GM12878 (cell line): ENCODE measurements at regions not wholly inside any gene's neighbourhood (a gene's known extent, or its start where the extent isn't known, plus 50 kb on each side); places are given as distances from the start of the nearest gene placed in this dataset.

Experiments used
- ATAC-seq: fragments of 200-7000 bp; cut with Tn5 transposase; 3 replicates; pipeline ENCODE4 v1.9.1; 2020; ENCODE audit warnings: mild to moderate bottlenecking, moderate library complexity
- BruUV-seq: library from RNA; stranded (reverse); fragments of 400-500 nt; replicated peaks from 2 replicates; lab custom pipeline; 2021; lab: Mats Ljungman, UMichigan
- CTCF ChIA-PET: fragments of 300-600 bp; sonication (Branson Sonifier 250); formaldehyde crosslinking; extraction: SDS; loops from one replicate; lab custom pipeline; 2021; ENCODE audit warnings: inconsistent platforms; lab: Yijun Ruan, JAX
- POLR2A ChIA-PET: fragments of 350-600 bp; formaldehyde crosslinking; extraction: SDS; loops from one replicate; lab custom pipeline; 2021; ENCODE audit warnings: inconsistent platforms; lab: Charles Lee
- RAD21 ChIA-PET: fragments of 300-600 bp; sonication (Branson Sonifier 250); formaldehyde crosslinking; loops from one replicate; lab custom pipeline; 2023; ENCODE audit warnings: antibody characterized with exemption; ENCODE audit not compliant: unreplicated experiment; lab: Charles Lee
- SMC1A ChIA-PET: fragments of 300-600 bp; sonication (Branson Sonifier 250); formaldehyde crosslinking; loops from one replicate; lab custom pipeline; 2023; ENCODE audit not compliant: unreplicated experiment, uncharacterized antibody; lab: Charles Lee
- DNase-seq: peaks from one replicate; pipeline ENCODE4 v3.0.0-alpha.2; 2011; ENCODE audit warnings: low read depth, low spot score
- FAIRE-seq: peaks from 3 replicates; lab custom pipeline; 2011; peaks lifted over from hg19 to GRCh38; lab: Jason Lieb, UNC
- H2AFZ ChIP-seq: 2 replicates; pipeline ENCODE4 v1.6.0; 2011; ENCODE audit warnings: low read depth, low read length, control low read depth; ENCODE audit not compliant: control insufficient read depth
- H3K27ac ChIP-seq: 2 replicates; pipeline ENCODE4 v1.5.1; 2011; ENCODE audit warnings: control low read depth; ENCODE audit not compliant: control insufficient read depth, insufficient read depth
- H3K27me3 ChIP-seq, 2 experiments: replicated peaks in 1 of 2; 2 replicates each; pipeline versions ENCODE4 v1.6.0 to v1.6.1; 2011; ENCODE audit warnings: low read length in 1 of 2; ENCODE audit not compliant: control insufficient read depth in 2 of 2, insufficient read depth in 2 of 2
- H3K36me3 ChIP-seq, 2 experiments: 2 replicates each; pipeline ENCODE4 v1.5.1; 2011; ENCODE audit warnings: low read length in 1 of 2; ENCODE audit not compliant: control insufficient read depth in 2 of 2, insufficient read depth in 2 of 2
- H3K4me1 ChIP-seq: 2 replicates; pipeline ENCODE4 v1.6.1; 2011; ENCODE audit warnings: mild to moderate bottlenecking, low read length, moderate library complexity, mixed read lengths; ENCODE audit not compliant: control insufficient read depth, insufficient read depth
- H3K4me2 ChIP-seq: 2 replicates; pipeline ENCODE4 v1.6.0; 2011; ENCODE audit warnings: control low read depth; ENCODE audit not compliant: control insufficient read depth, insufficient read depth
- H3K4me3 ChIP-seq: fragments of 200-600 bp; sonication (generic); 2 replicates; pipeline ENCODE4 v1.5.1; 2016
- H3K79me2 ChIP-seq: 2 replicates; pipeline ENCODE4 v1.6.0; 2011; ENCODE audit warnings: low read length; ENCODE audit not compliant: control insufficient read depth, insufficient read depth
- H3K9ac ChIP-seq: 2 replicates; pipeline ENCODE4 v1.8.0; 2011; ENCODE audit warnings: low read length, control low read depth, mixed read lengths; ENCODE audit not compliant: control insufficient read depth, insufficient read depth
- H3K9me3 ChIP-seq: replicated peaks from 3 replicates; pipeline ENCODE4 v1.5.1; 2011; ENCODE audit warnings: mild to moderate bottlenecking, low read length; ENCODE audit not compliant: control insufficient read depth, insufficient read depth
- H4K20me1 ChIP-seq: 2 replicates; pipeline ENCODE4 v1.6.0; 2011; ENCODE audit not compliant: control insufficient read depth, insufficient read depth
- ATF3 ChIP-seq: IDR thresholded peaks from 2 replicates; pipeline ENCODE4 v1.6.1; 2011; ENCODE audit warnings: low read depth, mild to moderate bottlenecking, low read length, moderate library complexity, borderline replicate concordance; ENCODE audit errors: extremely low read depth
- BMI1 ChIP-seq: fragments of 450-650 bp; IDR thresholded peaks from 2 replicates; pipeline ENCODE4 v1.6.1; 2016; ENCODE audit warnings: mild to moderate bottlenecking, moderate library complexity, borderline replicate concordance
- CBX3 ChIP-seq: fragments of 200-600 bp; sonication (generic); IDR thresholded peaks from 2 replicates; pipeline ENCODE4 v1.6.1; 2016; ENCODE audit warnings: low read depth, borderline replicate concordance
- E2F8 ChIP-seq: fragments of 450-650 bp; IDR thresholded peaks from 2 replicates; pipeline ENCODE4 v1.6.1; 2018; ENCODE audit warnings: mild to moderate bottlenecking, low read depth, moderate library complexity; ENCODE audit not compliant: partially characterized antibody
- ESRRA ChIP-seq: IDR thresholded peaks from 2 replicates; pipeline ENCODE4 v1.6.1; 2012; ENCODE audit warnings: mild to moderate bottlenecking, low read length, improper control_type of control experiment
- IKZF1 ChIP-seq: fragments of 450-650 bp; conservative IDR thresholded peaks from 2 replicates; pipeline ENCODE4 v1.6.1; 2017; ENCODE audit warnings: antibody characterized with exemption, mild to moderate bottlenecking
- NFIC ChIP-seq: IDR thresholded peaks from 2 replicates; pipeline ENCODE4 v1.6.1; 2012; ENCODE audit warnings: low read depth, mild to moderate bottlenecking, inconsistent platforms, low read length, moderate library complexity
- NR2F1 ChIP-seq: fragments of 450-650 bp; conservative IDR thresholded peaks from 2 replicates; pipeline ENCODE4 v1.6.1; 2017; ENCODE audit warnings: mild to moderate bottlenecking
- PBX3 ChIP-seq: IDR thresholded peaks from 2 replicates; pipeline ENCODE4 v1.6.1; 2011; ENCODE audit warnings: mild to moderate bottlenecking, low read depth, low read length, moderate library complexity; ENCODE audit not compliant: insufficient replicate concordance
- SMAD5 ChIP-seq: IDR thresholded peaks from 2 replicates; pipeline ENCODE4 v1.6.1; 2016; ENCODE audit warnings: antibody characterized with exemption, low read depth
- SMC3 ChIP-seq: IDR thresholded peaks from 2 replicates; pipeline ENCODE4 v1.6.1; 2011; ENCODE audit warnings: low read length, improper control_type of control experiment, borderline replicate concordance
- ZNF217 ChIP-seq: fragments of 450-650 bp; IDR thresholded peaks from 2 replicates; pipeline ENCODE4 v1.6.1; 2017; ENCODE audit warnings: antibody characterized with exemption, mild to moderate bottlenecking
- ZNF274 ChIP-seq: IDR thresholded peaks from one replicate; pipeline ENCODE4 v1.8.0; 2011; ENCODE audit not compliant: insufficient read length, insufficient read depth
- ZNF592 ChIP-seq: fragments of 450-650 bp; IDR thresholded peaks from 2 replicates; pipeline ENCODE4 v1.6.1; 2017; ENCODE audit warnings: mild to moderate bottlenecking, moderate library complexity
- ZSCAN29 ChIP-seq: fragments of 450-650 bp; IDR thresholded peaks from 2 replicates; pipeline ENCODE4 v1.6.1; 2017; ENCODE audit warnings: mild to moderate bottlenecking, moderate library complexity
- WGBS: methylation state at CpG from one replicate; pipeline ENCODE4 v1.1.6; 2016; ENCODE audit warnings: low lambda C conversion rate; ENCODE audit not compliant: insufficient replicate concordance, insufficient coverage; ENCODE audit errors: missing lambda C conversion rate; 5-methylcytosine and 5-hydroxymethylcytosine counted together
- in situ Hi-C: fragments of 300-500 bp; cut with MboI; formaldehyde crosslinking; loops from 9 replicates; pipeline ENCODE4 v1.14.3; 2018; ENCODE audit warnings: mixed read lengths
- intact Hi-C: fragments of 100-400 bp; cut with micrococcal nuclease; formaldehyde crosslinking; loops from one replicate; pipeline ENCODE4 v1.14.2; 2022; ENCODE audit not compliant: unreplicated experiment

DNA sequence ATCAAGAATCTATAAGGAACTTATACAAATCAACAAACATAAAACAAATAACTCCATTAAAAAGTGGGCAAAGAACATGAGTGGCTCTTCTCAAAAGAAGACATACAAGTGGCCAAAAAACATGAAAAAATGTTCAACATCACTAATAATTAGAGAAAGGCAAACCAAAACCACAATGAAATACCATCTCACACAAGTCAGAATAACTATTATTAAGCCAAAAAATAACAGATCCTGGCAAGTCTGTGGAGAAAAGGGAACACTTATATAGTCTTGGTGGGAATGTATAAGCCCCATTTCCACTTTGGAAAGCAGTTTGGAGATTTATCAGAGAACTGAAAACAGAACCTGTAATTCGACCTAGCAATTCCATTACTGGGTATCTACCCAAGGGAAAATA, 921.0 kb downstream of the KCNA4 start:
- CTCF ChIA-PET, result no interaction called here
- BruUV-seq, result no TSS peak
- TF ChIP-seq ZSCAN29 (no peak), NFIC (no peak), ZNF217 (no peak), IKZF1 (no peak), E2F8 (no peak), ZNF592 (no peak), ESRRA (no peak), SMC3 (no peak), ATF3 (no peak), NR2F1 (no peak), CBX3 (no peak), BMI1 (no peak), PBX3 (no peak), SMAD5 (no peak), ZNF274 (no peak)

More for the DNA sequence above, 921.0 kb downstream of the KCNA4 start:
- in situ Hi-C loops (no loop called here), intact Hi-C loops (no loop called here)
- Histone ChIP-seq H2AFZ (no peak overlapping the region), H4K20me1 (no peaks in the 10 kb centered on the region), H3K9ac (no peak overlapping the region), H3K4me3 (no peak overlapping the region), H3K36me3 (no peaks in the 10 kb centered on the region), H3K79me2 (no peaks in the 10 kb centered on the region), H3K27ac (no peak overlapping the region), H3K27me3 (no peaks in the 10 kb centered on the region), H3K9me3 (no peaks in the 10 kb centered on the region), H3K4me1 (no peaks in the 10 kb centered on the region), H3K4me2 (no peak overlapping the region)
- ATAC-seq (no peak), DNase-seq (no peak), FAIRE-seq (no peak)
- ChIA-PET POLR2A (no interaction called here), SMC1A (no interaction called here), RAD21 (no interaction called here)
- WGBS, result 0% methylated on average over 1 of the region's 1 CpG
